ENCODE measurements at regions not wholly inside any gene's neighbourhood (a gene's known extent, or its start where the extent isn't known, plus 50 kb on each side); places are given as distances from the start of the nearest gene placed in this dataset.

- H3K4me3 Mint-ChIP-seq, result no peak overlapping the region
- no peaks in the 10 kb centered on the region for H3K36me3 Mint-ChIP-seq (ENCODE audit: low read depth)
- no peak for TF ChIP-seq CTCF (conservative IDR thresholded peaks at IDR 0.05)
- H3K4me1 Mint-ChIP-seq, result peaks cover 6% of the 10 kb centered on the region
- H3K27me3 Mint-ChIP-seq (ENCODE audit: insufficient read depth), result no peaks in the 10 kb centered on the region
- Histone ChIP-seq H3K27me3 (ENCODE audit: control insufficient read depth, insufficient read depth, low read length, poor library complexity, severe bottlenecking) (no peaks in the 10 kb centered on the region), H3K4me3 (ENCODE audit: low read length) (no peak overlapping the region), H3K36me3 (ENCODE audit: control insufficient read depth, insufficient read depth, low read length) (no peaks in the 10 kb centered on the region), H3K9ac (ENCODE audit: extremely low read depth, low read length, poor library complexity, severe bottlenecking) (no peak overlapping the region), H3K4me1 (ENCODE audit: control insufficient read depth, insufficient read depth, low read length) (no peaks in the 10 kb centered on the region), H3K27ac (ENCODE audit: low read depth, low read length) (no peak overlapping the region), H3K9me3 (ENCODE audit: control insufficient read depth, low read length) (no peaks in the 10 kb centered on the region)
- H3K27ac Mint-ChIP-seq, result no peak overlapping the region
- no peaks in the 10 kb centered on the region for H3K9me3 Mint-ChIP-seq
- DNase-seq, result no peak
These were observed 2075.3 kb upstream of the C9orf72 start for GRCh38 chr9:29648601-29649000.

GRCh38 chr9:29656641-29657406 lies 2083.5 kb upstream of the C9orf72 start:
- H3K4me1 ChIP-seq (ENCODE audit: control insufficient read depth, insufficient read depth, low read length), result no peaks in the 10 kb centered on the region
- H3K27me3 ChIP-seq (ENCODE audit: control insufficient read depth, insufficient read depth, low read length, poor library complexity, severe bottlenecking), result no peaks in the 10 kb centered on the region
- H3K4me3 ChIP-seq (ENCODE audit: low read length), result no peak overlapping the region
- H3K4me1 Mint-ChIP-seq, result peaks cover 1% of the 10 kb centered on the region
- H3K9me3 ChIP-seq (ENCODE audit: control insufficient read depth, low read length), result no peaks in the 10 kb centered on the region
- no peaks in the 10 kb centered on the region for H3K27me3 Mint-ChIP-seq (ENCODE audit: insufficient read depth)
- no peak for TF ChIP-seq CTCF (conservative IDR thresholded peaks at IDR 0.05)
- DNase-seq, result no peak
- H3K9me3 Mint-ChIP-seq, result no peaks in the 10 kb centered on the region
- H3K4me3 Mint-ChIP-seq, result no peak overlapping the region
- no peaks in the 10 kb centered on the region for H3K36me3 Mint-ChIP-seq (ENCODE audit: low read depth)
- no peaks in the 10 kb centered on the region for H3K36me3 ChIP-seq (ENCODE audit: control insufficient read depth, insufficient read depth, low read length)
- no peak overlapping the region for H3K27ac ChIP-seq (ENCODE audit: low read depth, low read length)
- WGBS, 2 experiments (ENCODE audit: insufficient coverage in 1 of 2, insufficient read length in 1 of 2), result 91 to 93% methylated on average over 3 to 7 of the region's 7 CpGs
- H3K27ac Mint-ChIP-seq, result no peak overlapping the region
- H3K9ac ChIP-seq (ENCODE audit: extremely low read depth, low read length, poor library complexity, severe bottlenecking), result no peak overlapping the region

- Mint-ChIP-seq H3K4me3 (no peak overlapping the region), H3K27me3 (ENCODE audit: insufficient read depth) (no peaks in the 10 kb centered on the region), H3K27ac (no peak overlapping the region), H3K36me3 (ENCODE audit: low read depth) (no peaks in the 10 kb centered on the region), H3K9me3 (no peaks in the 10 kb centered on the region), H3K4me1 (no peaks in the 10 kb centered on the region)
- no peaks in the 10 kb centered on the region for H3K27me3 ChIP-seq (ENCODE audit: control insufficient read depth, insufficient read depth, low read length, poor library complexity, severe bottlenecking)
- TF ChIP-seq CTCF (conservative IDR thresholded peaks at IDR 0.05), result no peak
- H3K9me3 ChIP-seq (ENCODE audit: control insufficient read depth, low read length), result no peaks in the 10 kb centered on the region
- H3K36me3 ChIP-seq (ENCODE audit: control insufficient read depth, insufficient read depth, low read length), result no peaks in the 10 kb centered on the region
- H3K27ac ChIP-seq (ENCODE audit: low read depth, low read length), result no peak overlapping the region
- no peak overlapping the region for H3K4me3 ChIP-seq (ENCODE audit: low read length)
- no peaks in the 10 kb centered on the region for H3K4me1 ChIP-seq (ENCODE audit: control insufficient read depth, insufficient read depth, low read length)
- no peak for DNase-seq
- H3K9ac ChIP-seq (ENCODE audit: extremely low read depth, low read length, poor library complexity, severe bottlenecking), result no peak overlapping the region
- 95% methylated on average over 7 of the region's 7 CpGs; no CpG with 5 or more reads in 1 of the 2 experiments for WGBS, 2 experiments (ENCODE audit: insufficient coverage in 1 of 2, insufficient read length in 1 of 2)
These were observed 2084.5 kb upstream of the C9orf72 start for GRCh38 chr9:29657821-29658220.
